ENCODE measurements at regions not wholly inside any gene's neighbourhood (a gene's known extent, or its start where the extent isn't known, plus 50 kb on each side); places are given as distances from the start of the nearest gene placed in this dataset.
A peak's percentile ranks its signal among the peaks of the same experiment; 100 is the strongest.

- no peak for DNase-seq
- Histone ChIP-seq H3K27me3 (replicated peaks) (no peaks in the 10 kb centered on the region), H3K27ac (no peak overlapping the region), H3K36me3 (replicated peaks) (no peaks in the 10 kb centered on the region), H3K4me3 (ENCODE audit: low read depth, low read length) (no peak overlapping the region)
- TF ChIP-seq CTCF (IDR thresholded peaks at IDR 0.05; ENCODE audit: low read depth, low read length, missing control alignments), result no peak
- in situ Hi-C loops (cut with HindIII; ENCODE audit: low pct_ligation_motif_present, low sequenced_read_pairs), result no loop called here
These were observed 655.4 kb downstream of the XIRP2 start for GRCh38 chr2:167543721-167544120.

DNA sequence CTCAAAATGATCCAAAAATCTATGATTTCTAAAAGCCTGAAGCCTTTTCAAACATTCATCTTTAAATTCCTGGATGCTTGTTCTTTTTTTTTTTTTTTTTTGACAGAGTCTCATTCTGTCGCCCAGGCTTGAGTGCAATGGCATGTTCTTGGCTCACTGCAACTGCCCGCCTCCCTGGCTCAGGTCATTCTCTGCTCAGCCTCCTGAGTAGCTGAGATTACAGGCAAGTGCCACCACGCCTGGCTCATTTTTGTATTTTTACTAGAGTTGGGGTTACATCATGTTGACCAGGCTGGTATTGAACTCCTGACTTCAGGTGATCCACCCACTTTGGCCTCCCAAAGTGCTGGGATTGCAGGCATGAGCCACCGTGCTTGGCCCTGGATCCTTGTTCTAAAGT, 649.5 kb downstream of the XIRP2 start:
- Histone ChIP-seq H3K36me3 (replicated peaks) (no peaks in the 10 kb centered on the region), H3K27me3 (replicated peaks) (no peaks in the 10 kb centered on the region), H3K27ac (no peak overlapping the region), H3K4me3 (ENCODE audit: low read depth, low read length) (no peak overlapping the region)
- DNase-seq, result no peak
- no peak for TF ChIP-seq CTCF (IDR thresholded peaks at IDR 0.05; ENCODE audit: low read depth, low read length, missing control alignments)
- in situ Hi-C loops (cut with HindIII; ENCODE audit: low pct_ligation_motif_present, low sequenced_read_pairs), result no loop called here

DNA sequence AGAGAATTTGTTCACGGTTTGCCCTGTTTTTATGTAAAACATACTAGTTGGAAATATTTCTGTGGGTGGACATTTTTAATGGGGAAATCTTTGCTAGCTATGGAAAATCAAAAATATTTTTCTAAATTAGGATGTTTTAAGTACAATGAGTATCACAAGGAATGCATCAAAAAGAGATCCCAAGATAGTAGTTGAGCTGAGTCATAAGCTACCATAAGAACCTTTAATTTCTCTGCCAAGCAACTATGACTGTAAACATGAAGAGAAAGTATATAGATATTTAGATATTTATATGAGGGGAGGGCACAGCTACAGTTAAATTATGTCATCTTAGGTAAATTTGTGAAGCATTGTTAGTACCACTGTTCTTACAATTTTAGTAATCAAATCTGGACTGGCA, 646.2 kb downstream of the XIRP2 start:
- no peaks in the 10 kb centered on the region for H3K27me3 ChIP-seq (replicated peaks)
- no peaks in the 10 kb centered on the region for H3K36me3 ChIP-seq (replicated peaks)
- H3K4me3 ChIP-seq (ENCODE audit: low read depth, low read length), result no peak overlapping the region
- DNase-seq, result no peak
- no peak overlapping the region for H3K27ac ChIP-seq
- in situ Hi-C loops (cut with HindIII; ENCODE audit: low pct_ligation_motif_present, low sequenced_read_pairs), result no loop called here
- no peak for TF ChIP-seq CTCF (IDR thresholded peaks at IDR 0.05; ENCODE audit: low read depth, low read length, missing control alignments)

GRCh38 chr2:167524786-167525185, 636.5 kb downstream of the XIRP2 start:
- in situ Hi-C loops (cut with HindIII; ENCODE audit: low pct_ligation_motif_present, low sequenced_read_pairs), result no loop called here
- no peak overlapping the region for H3K4me3 ChIP-seq (ENCODE audit: low read depth, low read length)
- DNase-seq, result no peak
- no peak overlapping the region for H3K27ac ChIP-seq
- H3K27me3 ChIP-seq (replicated peaks), result no peaks in the 10 kb centered on the region
- H3K36me3 ChIP-seq (replicated peaks), result no peaks in the 10 kb centered on the region
- no peak for TF ChIP-seq CTCF (IDR thresholded peaks at IDR 0.05; ENCODE audit: low read depth, low read length, missing control alignments)

GRCh38 chr2:167510071-167510759, 621.9 kb downstream of the XIRP2 start:
- H3K36me3 ChIP-seq (replicated peaks), result no peaks in the 10 kb centered on the region
- no peak overlapping the region for H3K4me3 ChIP-seq (ENCODE audit: low read depth, low read length)
- peak overlapping the region; percentile 55 for H3K27ac ChIP-seq
- no peak for DNase-seq
- H3K27me3 ChIP-seq (replicated peaks), result no peaks in the 10 kb centered on the region
- TF ChIP-seq CTCF (IDR thresholded peaks at IDR 0.05; ENCODE audit: low read depth, low read length, missing control alignments), result no peak
- in situ Hi-C loops (cut with HindIII; ENCODE audit: low pct_ligation_motif_present, low sequenced_read_pairs), result no loop called here

- TF ChIP-seq CTCF (IDR thresholded peaks at IDR 0.05; ENCODE audit: low read depth, low read length, missing control alignments), result no peak
- in situ Hi-C loops (cut with HindIII; ENCODE audit: low pct_ligation_motif_present, low sequenced_read_pairs), result no loop called here
- no peaks in the 10 kb centered on the region for H3K27me3 ChIP-seq (replicated peaks)
- no peak overlapping the region for H3K4me3 ChIP-seq (ENCODE audit: low read depth, low read length)
- DNase-seq, result peak; percentile 79
- peak overlapping the region; percentile 55 for H3K27ac ChIP-seq
- H3K36me3 ChIP-seq (replicated peaks), result no peaks in the 10 kb centered on the region
These were observed 621.3 kb downstream of the XIRP2 start for GRCh38 chr2:167509586-167509985.
